ENCODE measurements at regions not wholly inside any gene's neighbourhood (a gene's known extent, or its start where the extent isn't known, plus 50 kb on each side); places are given as distances from the start of the nearest gene placed in this dataset.

DNA sequence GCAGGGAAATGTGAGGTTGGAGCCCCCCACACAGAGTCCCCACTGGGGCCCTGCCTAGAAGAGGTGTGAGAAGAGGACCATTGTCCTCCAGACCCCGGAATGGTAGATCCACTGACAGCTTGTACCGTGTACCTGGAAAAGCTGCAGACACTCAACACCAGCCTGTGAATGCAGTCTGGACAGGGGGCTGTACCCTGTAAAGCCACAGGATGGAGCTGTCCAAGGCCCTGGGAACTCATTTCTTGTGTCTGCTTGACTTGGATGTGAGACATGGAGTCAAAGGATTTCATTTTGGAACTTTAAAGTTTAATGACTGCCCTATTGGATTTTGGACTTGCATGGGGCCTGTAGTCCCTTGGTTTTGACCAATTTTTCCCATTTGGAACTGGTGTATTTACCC lies 535.0 kb upstream of the MEF2C start:
- no peak for FAIRE-seq

DNA sequence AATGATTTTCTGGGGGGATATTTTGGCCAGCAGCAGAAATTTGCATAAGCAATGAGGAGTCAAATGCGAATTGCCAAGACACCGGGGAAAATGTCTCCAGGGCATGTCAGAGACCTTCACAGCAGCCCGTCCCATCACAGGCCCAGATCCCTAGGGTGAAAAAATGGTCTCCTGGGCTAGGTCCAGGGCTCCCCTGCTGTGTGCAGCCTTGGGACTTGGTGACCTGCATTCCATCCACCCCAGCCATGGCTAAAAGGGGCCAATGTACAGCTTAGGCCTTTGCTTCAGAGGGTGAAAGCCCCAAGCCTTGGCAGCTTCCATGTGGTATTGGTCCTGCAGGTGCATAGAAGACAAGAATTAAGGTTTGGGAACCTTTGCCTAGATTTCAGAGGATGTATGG lies 534.5 kb upstream of the MEF2C start:
- no peak for FAIRE-seq
- DNase-seq (ENCODE audit: extremely low spot score, insufficient read length, low read depth), result no peak

More for the DNA sequence above, 535.0 kb upstream of the MEF2C start:
- DNase-seq (ENCODE audit: extremely low spot score, insufficient read length, low read depth), result no peak

DNA sequence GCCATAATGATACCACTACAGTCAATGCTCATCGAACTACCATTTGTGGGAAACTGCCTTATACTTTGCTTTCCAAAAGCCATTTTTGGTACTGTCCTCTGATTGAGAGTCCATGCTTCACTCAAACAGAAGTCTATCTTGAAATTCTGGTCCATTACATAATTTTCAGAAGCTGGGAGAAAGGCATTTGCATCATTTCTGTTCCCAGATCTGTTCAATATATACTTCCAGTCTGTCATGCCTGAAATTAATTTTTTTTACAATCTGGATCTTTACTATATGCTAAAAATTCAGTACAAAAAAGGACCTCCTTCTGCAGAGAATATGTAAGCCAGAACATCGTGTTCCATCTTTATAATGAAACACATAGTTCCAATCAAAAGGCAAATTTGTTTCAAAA lies 528.9 kb upstream of the MEF2C start:
- DNase-seq (ENCODE audit: extremely low spot score, insufficient read length, low read depth), result no peak
- peak; percentile 35 for FAIRE-seq

DNA sequence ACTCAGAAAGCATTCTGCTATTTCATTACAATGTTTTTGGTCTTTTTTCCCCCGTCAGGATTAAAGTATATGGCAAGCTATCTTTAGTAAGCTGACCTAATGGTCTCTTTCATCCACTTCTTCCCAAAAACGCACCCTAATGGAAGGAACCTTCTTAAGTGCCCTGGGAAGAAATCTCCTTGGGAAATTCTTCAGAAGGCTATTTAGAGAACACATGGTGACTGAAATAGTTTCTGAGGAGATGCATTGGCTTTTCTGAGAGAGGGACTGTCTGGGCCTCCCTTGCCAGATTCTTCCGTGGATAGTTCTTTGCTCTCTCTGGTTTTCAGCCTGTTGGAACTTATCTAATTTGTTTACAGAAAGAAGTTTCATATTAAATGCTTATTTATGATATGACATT lies 524.1 kb upstream of the MEF2C start:
- DNase-seq (ENCODE audit: extremely low spot score, insufficient read length, low read depth), result no peak
- FAIRE-seq, result no peak

DNA sequence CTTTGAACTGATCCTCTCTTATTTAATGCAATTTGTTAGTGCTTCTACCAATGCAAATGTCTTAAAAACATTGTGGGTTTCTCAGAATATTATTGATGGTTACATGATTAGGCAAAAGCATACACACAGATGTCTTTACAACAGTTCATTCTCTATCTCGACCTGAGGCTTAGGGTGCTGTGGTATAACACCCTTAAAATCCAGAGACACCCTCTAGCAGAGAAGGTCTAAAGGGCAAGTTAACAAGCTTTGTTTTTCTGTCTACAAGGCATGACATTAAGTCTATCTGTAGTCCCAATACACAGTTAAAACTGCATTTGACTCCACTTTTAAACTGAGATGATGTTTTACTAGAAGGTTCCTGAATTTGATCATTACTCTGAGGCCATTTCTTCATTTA lies 518.7 kb upstream of the MEF2C start:
- FAIRE-seq (no peak), DNase-seq (ENCODE audit: extremely low spot score, insufficient read length, low read depth) (no peak)

DNA sequence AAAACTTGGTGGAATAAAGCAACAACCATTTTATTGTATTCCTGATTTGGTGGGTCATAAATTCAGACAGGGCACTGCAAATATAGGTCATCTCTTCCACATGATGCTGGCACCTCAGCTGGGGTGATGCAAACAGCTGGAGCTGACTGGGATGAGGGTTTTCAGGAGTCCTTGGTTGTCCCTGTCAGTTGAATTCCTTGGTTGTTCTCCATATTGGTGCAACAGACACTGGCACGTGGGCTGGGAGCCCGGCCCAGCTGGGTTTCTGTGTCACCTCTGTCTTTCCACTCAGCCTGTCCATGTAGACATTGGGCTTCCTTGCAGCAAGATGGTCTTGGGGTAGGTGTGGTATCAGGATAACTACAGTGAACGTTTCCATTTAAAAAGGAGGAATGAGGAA lies 518.0 kb upstream of the MEF2C start:
- FAIRE-seq, result no peak
- DNase-seq (ENCODE audit: extremely low spot score, insufficient read length, low read depth), result no peak

DNA sequence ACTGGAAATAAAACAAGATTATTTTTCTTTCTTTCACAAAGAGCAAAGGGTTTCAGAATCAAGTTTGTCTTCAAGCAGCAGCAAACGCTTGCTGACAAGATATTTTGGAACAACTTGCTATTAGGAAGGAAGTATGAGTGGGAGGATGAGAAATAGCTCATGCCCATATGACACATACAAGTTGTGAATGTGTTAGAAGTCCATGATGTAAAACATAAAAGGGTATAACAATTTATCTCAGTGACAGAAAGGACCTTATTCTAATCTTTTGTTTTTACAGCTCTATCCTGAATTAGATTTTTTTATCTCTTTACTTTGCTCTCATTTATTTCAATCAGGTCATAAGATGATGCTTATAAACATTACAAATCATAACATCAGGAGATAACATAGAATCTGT lies 516.6 kb upstream of the MEF2C start:
- FAIRE-seq (peak; percentile 24), DNase-seq (ENCODE audit: extremely low spot score, insufficient read length, low read depth) (no peak)

DNA sequence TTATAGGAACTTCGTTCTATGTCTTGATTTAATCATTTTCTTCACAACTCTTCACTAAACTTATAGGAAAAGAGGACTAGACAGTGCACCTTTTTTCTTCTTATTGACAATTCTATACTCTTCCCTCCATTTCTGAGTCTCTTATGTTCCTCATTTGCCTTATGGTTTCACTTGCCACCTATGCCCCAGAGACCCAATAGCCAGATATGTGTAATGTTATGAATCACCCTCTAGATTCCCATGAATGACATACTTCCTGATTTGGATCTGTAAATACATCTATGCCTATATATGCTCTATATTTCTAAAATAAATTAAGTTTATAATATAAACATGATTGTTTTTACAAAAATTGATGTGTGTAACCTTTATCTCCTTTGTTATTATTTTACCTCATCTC lies 514.1 kb upstream of the MEF2C start:
- FAIRE-seq, result peak; percentile 59
- no peak for DNase-seq (ENCODE audit: extremely low spot score, insufficient read length, low read depth)

DNA sequence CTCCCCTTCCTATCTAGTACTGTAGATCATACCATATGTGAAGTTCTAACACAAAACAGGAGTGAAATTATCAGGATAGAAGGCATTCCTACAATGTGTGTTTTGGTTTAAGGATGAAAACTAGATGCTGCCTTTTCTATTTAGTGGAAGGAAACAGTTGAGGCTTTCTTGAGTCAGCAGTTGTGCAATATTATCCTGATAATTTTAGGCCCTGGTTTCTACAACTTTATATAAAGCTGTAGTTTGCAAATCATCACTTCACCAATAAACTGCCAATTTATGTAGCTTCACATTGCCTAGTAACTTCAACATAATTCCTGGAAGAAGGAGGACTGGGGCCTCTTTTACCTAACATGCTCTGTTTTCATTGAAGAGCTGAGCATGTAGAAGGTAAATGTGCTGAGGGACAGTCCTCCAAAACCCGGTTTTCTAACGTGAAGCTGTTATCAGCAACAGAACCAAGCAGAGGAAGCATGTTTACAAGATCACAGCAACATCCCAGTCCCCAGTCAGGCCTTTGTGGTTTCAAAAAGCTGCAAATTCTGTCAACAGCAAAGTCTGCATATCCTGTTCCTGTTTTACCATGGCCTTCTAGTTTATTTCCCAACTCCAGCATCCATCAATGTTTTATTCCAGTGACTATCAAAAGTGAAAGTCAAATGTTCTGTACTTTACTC lies 513.4 kb upstream of the MEF2C start:
- DNase-seq (ENCODE audit: extremely low spot score, insufficient read length, low read depth) (no peak), FAIRE-seq (peak; percentile 71)

DNA sequence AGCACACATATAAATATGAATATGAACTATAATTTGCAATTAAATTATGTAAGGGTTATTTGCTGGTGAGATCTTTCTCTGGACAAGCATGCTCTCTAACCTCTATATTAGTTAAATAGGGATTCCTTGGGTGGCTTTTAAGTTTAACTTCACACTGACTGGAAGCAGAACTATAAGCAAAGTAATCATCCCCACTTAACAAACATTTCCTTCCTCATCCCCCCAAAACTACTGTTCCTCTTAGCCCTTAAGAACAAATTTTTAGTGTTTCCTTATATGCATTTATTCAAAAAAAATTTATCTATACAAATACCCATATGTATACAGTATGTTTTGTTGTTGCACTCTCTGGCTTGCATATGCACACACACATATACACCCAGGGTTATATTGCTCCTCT lies 512.1 kb upstream of the MEF2C start:
- no peak for FAIRE-seq
- DNase-seq (ENCODE audit: extremely low spot score, insufficient read length, low read depth), result no peak

DNA sequence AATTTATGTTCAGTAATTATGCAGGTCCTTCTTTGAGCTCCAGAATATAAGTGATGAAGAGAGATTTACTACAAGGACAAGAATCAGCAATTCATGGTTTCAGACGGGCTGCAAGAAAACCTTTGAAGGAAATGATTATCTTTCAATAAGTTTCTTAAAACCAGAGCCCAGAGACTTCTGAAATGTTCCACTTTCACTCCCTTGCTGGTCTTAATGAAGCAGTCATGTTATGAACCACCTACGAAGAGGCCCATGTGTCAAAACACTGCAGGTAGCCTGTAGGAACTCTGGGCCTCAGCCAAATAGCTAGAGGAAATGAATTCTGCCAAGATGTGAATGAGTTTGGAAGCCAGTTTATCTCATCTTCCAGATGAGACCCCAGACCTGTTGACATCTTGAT lies 505.9 kb upstream of the MEF2C start:
- DNase-seq (ENCODE audit: extremely low spot score, insufficient read length, low read depth), result no peak
- no peak for FAIRE-seq

DNA sequence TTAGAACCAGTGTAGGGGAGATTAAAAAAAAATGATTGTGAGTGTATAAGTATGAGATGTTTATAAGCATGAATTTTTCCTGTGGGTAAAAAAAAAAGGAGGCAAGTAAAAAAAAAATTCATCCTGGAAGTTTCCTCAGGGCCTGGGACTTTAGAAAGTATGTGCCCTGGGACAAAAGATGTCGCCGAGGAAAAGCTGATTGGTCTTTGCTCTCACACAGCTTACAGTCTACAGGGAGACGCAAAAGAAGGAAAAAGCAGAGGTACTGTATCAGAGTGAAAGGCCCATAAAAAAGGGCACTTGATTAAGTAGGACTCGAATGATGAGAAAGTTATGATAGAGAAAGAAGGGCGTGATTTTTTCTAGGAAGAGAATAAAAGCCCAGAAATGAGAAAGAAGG lies 501.4 kb upstream of the MEF2C start:
- DNase-seq (ENCODE audit: extremely low spot score, insufficient read length, low read depth) (no peak), FAIRE-seq (no peak)

DNA sequence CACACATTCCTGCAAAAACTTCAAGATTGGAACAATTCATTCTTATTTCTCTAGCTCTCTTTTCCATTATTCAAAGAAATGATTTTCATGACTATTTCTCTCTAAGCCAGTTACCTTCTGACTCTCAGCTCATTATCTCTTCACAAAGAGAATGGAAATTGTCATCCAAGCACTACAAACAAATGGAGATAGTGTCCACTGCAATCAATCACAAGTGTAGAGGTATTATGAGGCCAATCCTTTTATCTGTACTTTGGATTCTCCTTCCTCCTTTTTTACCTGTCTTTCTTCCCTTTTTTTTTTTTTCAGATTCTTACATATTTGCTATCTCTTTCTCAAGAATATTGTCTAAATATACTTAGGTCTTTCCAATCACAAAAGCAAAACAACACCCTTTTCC lies 497.7 kb upstream of the MEF2C start:
- DNase-seq (ENCODE audit: extremely low spot score, insufficient read length, low read depth) (no peak), FAIRE-seq (no peak)

DNA sequence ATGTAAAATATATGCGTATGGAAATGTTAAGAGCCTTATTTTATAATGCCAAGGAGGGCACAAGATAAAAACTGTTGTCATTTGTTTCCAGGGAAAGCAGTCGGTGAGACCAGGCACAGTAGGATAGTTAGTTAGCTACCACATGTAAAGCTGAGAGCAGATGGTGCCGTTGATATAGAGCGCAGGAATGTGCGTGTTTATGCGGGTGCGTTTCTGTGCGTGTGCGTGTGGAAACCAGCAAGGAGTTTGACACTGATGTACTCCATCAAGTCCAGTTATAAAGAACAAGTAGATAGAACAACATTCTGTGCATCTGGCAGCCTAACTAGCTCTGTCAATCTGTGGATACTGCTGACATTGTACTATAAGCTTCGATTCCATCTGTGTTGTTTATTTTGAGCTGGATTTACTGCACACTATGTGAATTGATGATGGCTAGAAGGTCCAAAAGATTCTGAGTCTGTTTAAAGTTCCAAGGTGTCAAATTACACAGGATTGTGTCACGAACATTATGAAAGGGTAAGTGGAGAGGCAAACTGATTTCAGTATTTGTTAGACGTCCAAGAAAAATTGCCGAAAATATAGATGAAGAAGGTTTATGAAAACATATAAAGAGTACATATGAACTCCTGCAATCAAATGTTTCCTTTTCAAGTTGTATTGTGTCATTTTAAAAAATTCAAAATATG lies 494.9 kb upstream of the MEF2C start:
- DNase-seq (ENCODE audit: extremely low spot score, insufficient read length, low read depth) (no peak), FAIRE-seq (no peak)

DNA sequence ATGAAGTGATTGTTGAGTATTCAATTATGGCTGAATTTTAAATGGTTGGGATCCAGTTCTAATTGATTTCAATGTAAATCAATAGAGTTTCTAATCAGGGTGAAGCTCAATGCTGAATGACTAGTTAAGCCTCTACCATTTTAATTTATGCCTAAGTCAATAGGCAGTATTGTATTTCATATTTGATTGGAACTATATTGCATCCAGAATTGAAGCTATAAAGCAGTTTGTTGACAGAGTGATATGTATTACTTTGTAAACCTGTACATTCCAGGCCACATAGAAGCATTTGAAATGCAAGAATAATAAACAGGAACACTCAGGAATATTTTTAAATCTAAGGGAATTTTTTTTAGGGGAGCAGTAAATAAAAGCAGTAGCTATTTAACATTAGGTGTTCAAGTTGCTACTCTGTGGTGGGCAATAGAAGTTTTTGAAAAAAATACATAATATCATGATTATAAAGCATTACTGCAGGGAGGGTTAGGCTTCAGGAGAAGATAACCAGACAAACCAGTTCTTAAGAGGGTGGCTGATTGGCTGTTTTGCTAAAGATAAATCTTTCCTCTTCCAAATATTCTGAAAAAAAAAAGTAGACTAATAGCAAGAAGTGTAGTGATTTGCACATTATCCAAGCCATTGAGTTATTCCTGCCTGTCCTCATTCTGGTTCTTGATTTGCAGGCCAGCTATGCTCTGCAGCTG lies 492.0 kb upstream of the MEF2C start:
- FAIRE-seq (no peak), DNase-seq (ENCODE audit: extremely low spot score, insufficient read length, low read depth) (no peak)

DNA sequence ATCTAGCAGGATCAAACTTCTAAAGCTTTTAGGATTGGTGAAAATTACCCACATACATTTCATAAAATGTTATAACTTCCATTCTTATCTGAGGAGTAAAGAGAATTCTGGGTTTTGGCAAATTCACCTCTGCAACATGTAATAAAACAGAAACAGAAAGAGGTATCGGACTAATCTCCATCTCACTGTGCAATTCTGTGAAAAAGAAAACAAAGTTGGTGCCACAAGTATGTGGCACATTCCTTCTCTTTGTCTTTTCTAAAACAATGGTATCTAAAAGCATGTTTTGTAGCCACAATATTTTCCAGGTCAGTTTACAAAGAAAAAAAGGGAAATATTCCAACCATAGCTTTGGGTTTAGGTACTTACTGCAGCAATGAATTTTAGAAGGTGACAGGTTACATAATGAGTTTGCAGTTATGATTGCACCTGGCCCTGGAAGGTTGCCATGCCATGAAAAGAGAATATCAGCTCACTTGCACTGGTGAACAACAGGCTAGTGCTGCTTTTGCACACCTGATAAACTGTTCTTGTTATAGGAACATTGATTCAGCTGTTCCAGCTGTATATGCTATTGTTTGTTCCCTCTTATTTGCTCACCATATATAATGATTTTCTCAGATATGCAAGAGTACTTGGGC lies 491.3 kb upstream of the MEF2C start:
- DNase-seq (ENCODE audit: extremely low spot score, insufficient read length, low read depth), result no peak
- FAIRE-seq, result peak; percentile 68

DNA sequence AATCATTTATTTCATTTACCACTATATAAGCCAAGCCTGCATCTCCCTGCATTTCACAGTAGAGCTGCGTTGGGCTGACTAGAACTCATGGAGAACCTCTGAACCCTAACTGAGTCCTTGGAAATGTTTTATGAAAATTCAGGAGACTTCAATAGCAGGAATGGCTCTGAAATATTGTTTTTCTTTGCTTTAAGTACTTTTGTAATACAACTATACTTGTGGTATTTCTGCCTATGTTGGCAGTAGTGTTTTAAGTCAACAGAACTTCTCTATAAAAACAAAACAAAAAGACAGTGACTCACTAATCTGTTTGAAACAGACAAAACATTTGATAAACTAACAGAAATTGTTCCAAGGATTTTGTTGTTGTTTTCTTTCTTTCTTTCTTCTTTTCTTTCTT lies 489.2 kb upstream of the MEF2C start:
- DNase-seq (ENCODE audit: extremely low spot score, insufficient read length, low read depth) (no peak), FAIRE-seq (no peak)

DNA sequence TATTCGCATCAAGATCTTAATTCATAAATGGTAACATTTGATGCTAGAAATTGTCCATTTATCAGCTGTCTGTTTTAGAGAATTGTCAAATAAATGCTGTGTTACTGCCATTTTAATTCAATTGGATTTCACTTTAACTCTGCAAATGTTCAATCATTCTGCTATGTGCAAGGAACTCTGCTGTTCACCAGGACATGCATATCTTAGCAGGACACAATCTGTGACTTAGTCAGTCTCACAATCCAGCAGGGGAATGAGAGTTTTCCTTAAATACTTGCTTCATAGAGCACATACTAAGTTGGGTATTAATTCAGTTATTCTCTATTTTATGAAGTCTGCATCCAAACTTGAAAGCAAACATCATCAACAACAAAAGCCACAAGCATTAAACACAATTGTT lies 488.7 kb upstream of the MEF2C start:
- DNase-seq (ENCODE audit: extremely low spot score, insufficient read length, low read depth), result no peak
- peak; percentile 64 for FAIRE-seq

DNA sequence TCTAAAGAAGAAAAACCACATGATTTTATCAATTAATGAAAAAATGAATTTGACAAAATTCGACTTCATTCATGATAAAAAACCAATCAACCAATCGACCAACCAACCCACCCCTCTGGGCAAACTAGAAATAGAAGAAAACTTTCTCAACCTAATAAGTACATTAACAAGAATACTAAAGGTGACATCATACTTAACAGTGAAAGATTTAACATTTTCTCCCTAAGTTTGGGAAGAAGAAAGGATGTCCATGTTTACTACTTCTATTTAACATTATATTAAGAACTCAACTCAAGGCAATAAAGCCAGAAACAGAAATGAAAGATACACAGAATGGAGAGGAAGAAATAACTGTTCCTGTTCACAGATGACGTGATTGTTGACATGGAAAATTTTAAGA lies 476.1 kb upstream of the MEF2C start:
- DNase-seq (ENCODE audit: extremely low spot score, insufficient read length, low read depth), result no peak
- no peak for FAIRE-seq

DNA sequence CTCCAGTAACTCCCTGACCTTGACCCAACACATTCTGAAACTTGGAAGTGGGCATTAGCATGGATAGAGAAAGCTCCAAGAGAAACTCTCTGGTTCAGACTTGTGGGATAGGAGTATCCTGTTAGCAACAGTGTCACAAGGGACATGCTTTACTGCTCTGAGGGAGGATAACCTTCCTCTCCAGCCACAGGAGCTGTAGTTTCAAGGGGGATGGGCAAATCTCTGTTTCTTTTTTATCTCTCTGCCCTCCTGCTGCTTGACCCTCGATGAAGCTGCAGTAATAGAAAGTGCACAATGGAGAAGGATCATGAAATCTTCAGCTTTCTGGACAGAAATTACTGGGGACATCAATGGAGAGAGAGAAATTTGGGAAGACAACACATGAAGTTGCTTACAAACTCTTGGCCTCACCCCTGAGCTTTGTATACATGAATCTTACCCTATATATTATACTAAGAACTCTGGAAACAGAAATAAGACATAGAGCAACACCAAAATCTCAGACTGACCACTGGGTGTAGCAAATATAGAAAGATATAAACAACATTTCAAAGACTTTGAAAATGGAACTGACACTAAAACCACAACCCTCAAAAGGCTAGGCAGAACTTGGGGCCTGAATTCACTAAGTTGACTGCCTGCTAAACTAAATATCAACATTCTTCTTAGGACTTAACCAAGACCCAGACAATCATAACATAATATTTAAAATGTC lies 471.0 kb upstream of the MEF2C start:
- DNase-seq (ENCODE audit: extremely low spot score, insufficient read length, low read depth) (no peak), FAIRE-seq (peak; percentile 81)
